CD4-positive, alpha-beta T cell (primary cell): ENCODE measurements at regions not wholly inside any gene's neighbourhood (a gene's known extent, or its start where the extent isn't known, plus 50 kb on each side); places are given as distances from the start of the nearest gene placed in this dataset.

ENCODE experiments used
- ATAC-seq: fragments of 200-7000 bp; cut with Tn5 transposase; one replicate; pipeline ENCODE4 v1.10.0; 2022; ENCODE audit warnings: mild to moderate bottlenecking; ENCODE audit not compliant: poor library complexity
- CTCF ChIA-PET: fragments of 350-600 bp; sonication (Branson Sonifier 250); formaldehyde crosslinking; loops from one replicate; lab custom pipeline; 2021; ENCODE audit warnings: antibody characterized with exemption, inconsistent platforms; lab: Charles Lee
- POLR2A ChIA-PET: fragments of 350-600 bp; sonication (Branson Sonifier 250); formaldehyde crosslinking; loops from one replicate; lab custom pipeline; 2021; ENCODE audit warnings: antibody characterized with exemption, inconsistent platforms; lab: Charles Lee
- DNase-seq, 14 experiments: peaks; one replicate each; pipeline ENCODE4 v3.0.0-alpha.2; 2013 to 2020; ENCODE audit warnings: mixed read lengths in 2 of 14
- H3K27ac ChIP-seq, 2 donors: one replicate each; pipeline versions ENCODE4 v1.5.1 to v1.7.0; 2013; ENCODE audit warnings: low read length in 2 of 2, low read depth in 1 of 2, mild to moderate bottlenecking in 1 of 2
- H3K27me3 ChIP-seq, 2 experiments: 1 replicate in 1 of 2; 2 replicates in 1 of 2; pipeline versions ENCODE4 v1.6.1 to v1.7.0; 2013; ENCODE audit warnings: low read length in 2 of 2, control low read depth in 1 of 2, mild to moderate bottlenecking in 1 of 2, moderate library complexity in 1 of 2; ENCODE audit not compliant: insufficient read depth in 2 of 2, control insufficient read depth in 1 of 2
- H3K36me3 ChIP-seq: one replicate; pipeline ENCODE4 v1.6.1; 2013; ENCODE audit warnings: low read length, control low read depth; ENCODE audit not compliant: insufficient read depth
- H3K4me1 ChIP-seq: one replicate; pipeline ENCODE4 v1.6.1; 2013; ENCODE audit warnings: low read length, control low read depth; ENCODE audit not compliant: insufficient read depth
- H3K4me3 ChIP-seq: one replicate; pipeline ENCODE4 v1.5.1; 2013; ENCODE audit warnings: mild to moderate bottlenecking, low read length, moderate library complexity
- H3K9me3 ChIP-seq, 2 experiments: 1 replicate in 1 of 2; 2 replicates in 1 of 2; pipeline versions ENCODE4 v1.6.1 to v1.7.0; 2013; ENCODE audit warnings: low read length in 2 of 2, mild to moderate bottlenecking in 2 of 2, control low read depth in 1 of 2, moderate library complexity in 1 of 2; ENCODE audit not compliant: control insufficient read depth in 1 of 2, insufficient read depth in 1 of 2
- H3K27ac Mint-ChIP-seq: one replicate; pipeline ENCODE4 v1.8.0; 2020; ENCODE audit warnings: mixed read lengths
- H3K27me3 Mint-ChIP-seq: one replicate; pipeline ENCODE4 v1.8.0; 2021; ENCODE audit warnings: mixed read lengths
- H3K36me3 Mint-ChIP-seq: one replicate; pipeline ENCODE4 v1.8.0; 2021; ENCODE audit warnings: low read depth, mixed read lengths
- H3K4me1 Mint-ChIP-seq: one replicate; pipeline ENCODE4 v1.8.0; 2021; ENCODE audit warnings: low read depth, mixed read lengths
- H3K4me3 Mint-ChIP-seq: one replicate; pipeline ENCODE4 v1.8.0; 2020; ENCODE audit warnings: mild to moderate bottlenecking, mixed read lengths
- H3K9me3 Mint-ChIP-seq: one replicate; pipeline ENCODE4 v1.8.0; 2020; ENCODE audit warnings: mixed read lengths
- intact Hi-C, 2 experiments: fragments of 100-400 bp; cut with DNase I in 1 of 2; cut with micrococcal nuclease in 1 of 2; formaldehyde crosslinking; loops; one replicate each; pipeline versions ENCODE4 v1.15.1 to v1.9.0; 2023 to 2025; cut with DNase I, micrococcal nuclease
- TF ChIP-seq, protein P1 (sequence below): fragments of 200-600 bp; IDR thresholded peaks from one replicate; pipeline ENCODE4 v1.8.0; 2022; ENCODE audit warnings: antibody characterized with exemption, mild to moderate bottlenecking

DNA sequence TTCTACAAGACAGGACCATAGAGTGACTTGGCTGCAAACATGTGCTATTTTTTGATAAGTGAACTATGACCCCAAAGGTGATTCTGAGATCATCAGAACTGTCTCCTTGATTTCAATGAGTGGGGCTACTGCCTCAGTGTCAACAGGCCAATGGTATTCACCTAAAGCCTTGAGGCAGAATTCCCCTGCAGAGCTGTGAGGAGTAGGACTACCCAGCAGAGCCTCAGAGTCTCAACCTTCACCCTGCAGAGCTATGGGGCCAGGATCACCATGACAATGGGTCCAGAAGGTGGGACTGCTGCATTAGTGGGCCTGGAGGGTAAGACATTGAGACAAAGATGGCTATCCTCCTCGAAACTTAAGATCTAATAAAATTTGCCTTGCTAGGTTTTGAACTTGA, 1668.2 kb upstream of the SLC39A10 start:
- no peaks in the 10 kb centered on the region for H3K27me3 ChIP-seq
- no peaks in the 10 kb centered on the region for H3K36me3 Mint-ChIP-seq
- no peak overlapping the region for H3K27ac ChIP-seq
- no peaks in the 10 kb centered on the region for H3K36me3 ChIP-seq
- CTCF ChIA-PET: no interaction called here
- no peak for ATAC-seq
- H3K27me3 Mint-ChIP-seq: no peaks in the 10 kb centered on the region
- intact Hi-C loops: no loop called here
- no peaks in the 10 kb centered on the region for H3K9me3 Mint-ChIP-seq
- H3K27ac Mint-ChIP-seq: no peak overlapping the region
- TF ChIP-seq, protein P1, sequence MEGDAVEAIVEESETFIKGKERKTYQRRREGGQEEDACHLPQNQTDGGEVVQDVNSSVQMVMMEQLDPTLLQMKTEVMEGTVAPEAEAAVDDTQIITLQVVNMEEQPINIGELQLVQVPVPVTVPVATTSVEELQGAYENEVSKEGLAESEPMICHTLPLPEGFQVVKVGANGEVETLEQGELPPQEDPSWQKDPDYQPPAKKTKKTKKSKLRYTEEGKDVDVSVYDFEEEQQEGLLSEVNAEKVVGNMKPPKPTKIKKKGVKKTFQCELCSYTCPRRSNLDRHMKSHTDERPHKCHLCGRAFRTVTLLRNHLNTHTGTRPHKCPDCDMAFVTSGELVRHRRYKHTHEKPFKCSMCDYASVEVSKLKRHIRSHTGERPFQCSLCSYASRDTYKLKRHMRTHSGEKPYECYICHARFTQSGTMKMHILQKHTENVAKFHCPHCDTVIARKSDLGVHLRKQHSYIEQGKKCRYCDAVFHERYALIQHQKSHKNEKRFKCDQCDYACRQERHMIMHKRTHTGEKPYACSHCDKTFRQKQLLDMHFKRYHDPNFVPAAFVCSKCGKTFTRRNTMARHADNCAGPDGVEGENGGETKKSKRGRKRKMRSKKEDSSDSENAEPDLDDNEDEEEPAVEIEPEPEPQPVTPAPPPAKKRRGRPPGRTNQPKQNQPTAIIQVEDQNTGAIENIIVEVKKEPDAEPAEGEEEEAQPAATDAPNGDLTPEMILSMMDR: no peak
- no peaks in the 10 kb centered on the region for H3K9me3 ChIP-seq
- H3K4me3 Mint-ChIP-seq: no peak overlapping the region
- no peaks in the 10 kb centered on the region for H3K4me1 Mint-ChIP-seq
- no peaks in the 10 kb centered on the region for H3K4me1 ChIP-seq
- no peak for DNase-seq
- POLR2A ChIA-PET: no interaction called here
- no peak overlapping the region for H3K4me3 ChIP-seq

DNA sequence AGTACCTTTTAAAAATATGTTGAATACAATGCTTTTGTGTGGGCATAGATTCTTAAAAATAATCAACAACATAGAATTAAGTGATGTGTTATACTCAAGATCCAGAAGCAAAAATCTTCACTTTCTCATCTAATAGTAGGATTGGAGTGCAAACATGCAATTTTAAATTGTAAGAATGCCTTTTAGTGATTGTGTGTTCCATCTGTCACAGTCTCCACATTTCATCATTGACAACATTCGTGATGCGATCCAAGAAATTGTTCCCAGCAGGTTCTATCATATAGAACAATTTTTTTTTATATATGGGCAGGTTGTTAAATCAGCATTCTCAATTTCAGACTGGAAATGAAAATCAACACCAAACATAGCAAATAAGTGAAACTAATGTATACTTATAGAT, 1671.8 kb upstream of the SLC39A10 start:
- Mint-ChIP-seq H3K27ac (no peak overlapping the region), H3K36me3 (no peaks in the 10 kb centered on the region), H3K27me3 (no peaks in the 10 kb centered on the region), H3K9me3 (no peaks in the 10 kb centered on the region), H3K4me1 (no peaks in the 10 kb centered on the region), H3K4me3 (no peak overlapping the region)
- ATAC-seq (no peak), DNase-seq (no peak)
- CTCF ChIA-PET: no interaction called here
- Histone ChIP-seq H3K4me3 (no peak overlapping the region), H3K27me3 (no peaks in the 10 kb centered on the region), H3K36me3 (no peaks in the 10 kb centered on the region), H3K9me3 (no peaks in the 10 kb centered on the region), H3K4me1 (no peaks in the 10 kb centered on the region), H3K27ac (no peak overlapping the region)
- POLR2A ChIA-PET: no interaction called here
- TF ChIP-seq, protein P1: no peak
- intact Hi-C loops: no loop called here

DNA sequence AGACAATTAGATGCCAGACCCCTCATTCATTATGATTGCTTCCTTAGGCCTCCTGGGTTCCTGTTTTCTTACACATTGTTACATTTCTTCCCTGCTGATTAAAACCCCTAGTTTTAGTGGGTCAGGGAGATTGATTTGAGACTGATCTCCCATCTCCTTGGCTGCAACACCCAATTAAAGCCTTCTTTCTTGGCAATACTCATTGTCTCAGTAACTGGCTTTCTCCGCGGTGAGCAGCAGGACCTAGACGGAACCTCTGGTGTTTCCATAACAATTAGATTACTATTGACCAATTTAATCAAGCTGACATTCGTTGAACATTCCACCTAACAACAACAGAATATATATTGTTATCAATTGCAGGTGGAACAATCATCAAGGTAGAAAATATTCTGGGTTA, 1676.4 kb upstream of the SLC39A10 start:
- TF ChIP-seq, protein P1: no peak
- H3K4me1 Mint-ChIP-seq: no peaks in the 10 kb centered on the region
- ATAC-seq (no peak), DNase-seq (no peak)
- CTCF ChIA-PET: no interaction called here
- peaks cover 7% of the 10 kb centered on the region for H3K9me3 Mint-ChIP-seq
- H3K36me3 Mint-ChIP-seq: no peaks in the 10 kb centered on the region
- H3K27me3 Mint-ChIP-seq: no peaks in the 10 kb centered on the region
- POLR2A ChIA-PET: no interaction called here
- H3K4me3 Mint-ChIP-seq: no peak overlapping the region
- H3K27ac Mint-ChIP-seq: no peak overlapping the region
- Histone ChIP-seq H3K27ac (no peak overlapping the region), H3K4me3 (no peak overlapping the region), H3K27me3 (no peaks in the 10 kb centered on the region), H3K9me3 (no peaks in the 10 kb centered on the region), H3K36me3 (no peaks in the 10 kb centered on the region), H3K4me1 (no peaks in the 10 kb centered on the region)
- intact Hi-C loops: no loop called here
